GM12875 (cell line): ENCODE measurements at regions not wholly inside any gene's neighbourhood (a gene's known extent, or its start where the extent isn't known, plus 50 kb on each side); places are given as distances from the start of the nearest gene placed in this dataset.

Experiments used
- H3K4me3 ChIP-seq: one replicate; pipeline ENCODE4 v1.5.1; 2011; ENCODE audit warnings: low read depth, low read length, control low read depth
- TF ChIP-seq, protein P1 (sequence below): IDR thresholded peaks from 2 replicates; pipeline ENCODE4 v1.5.1; 2011; ENCODE audit warnings: low read depth, mild to moderate bottlenecking, control low read depth, inconsistent platforms, low read length, moderate library complexity, borderline replicate concordance; ENCODE audit not compliant: insufficient read depth

DNA sequence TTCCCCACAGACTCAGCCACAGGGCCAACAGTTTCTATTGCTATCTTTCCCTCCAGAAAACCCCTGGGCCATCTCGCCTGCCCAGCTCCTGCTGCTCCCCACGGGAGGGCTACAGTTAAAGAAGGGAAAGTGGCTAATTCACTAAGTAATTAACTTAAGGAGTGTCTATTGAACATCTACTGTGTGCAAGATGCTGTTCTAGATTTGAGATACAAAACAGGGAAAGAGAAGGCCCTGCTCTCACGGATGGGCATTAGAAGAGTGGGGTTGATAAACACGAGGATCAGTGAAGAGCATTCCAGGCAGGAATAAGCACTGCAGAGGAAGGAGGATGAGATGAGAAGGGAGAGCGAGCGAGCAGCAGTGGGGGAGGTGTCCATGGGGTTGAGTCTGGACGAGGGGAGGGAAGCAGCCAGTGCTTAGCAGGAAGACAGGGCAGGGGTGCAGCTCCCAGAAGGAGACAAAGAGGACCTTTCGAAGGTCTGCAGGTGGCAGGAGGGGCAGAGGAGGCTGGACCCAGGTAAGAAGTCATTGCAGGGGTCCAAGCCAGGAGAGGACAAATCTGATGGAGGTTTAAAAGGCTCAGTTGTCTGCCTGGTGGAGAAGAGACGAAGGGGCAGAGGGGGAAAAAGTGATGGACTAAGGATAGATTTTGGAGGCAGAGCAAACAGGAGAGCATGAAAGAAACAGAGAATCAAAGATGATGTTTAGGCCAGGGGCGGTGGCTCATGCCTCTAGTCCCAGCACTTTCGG lies 64.7 kb downstream of the KLF15 start:
- TF ChIP-seq, protein P1, sequence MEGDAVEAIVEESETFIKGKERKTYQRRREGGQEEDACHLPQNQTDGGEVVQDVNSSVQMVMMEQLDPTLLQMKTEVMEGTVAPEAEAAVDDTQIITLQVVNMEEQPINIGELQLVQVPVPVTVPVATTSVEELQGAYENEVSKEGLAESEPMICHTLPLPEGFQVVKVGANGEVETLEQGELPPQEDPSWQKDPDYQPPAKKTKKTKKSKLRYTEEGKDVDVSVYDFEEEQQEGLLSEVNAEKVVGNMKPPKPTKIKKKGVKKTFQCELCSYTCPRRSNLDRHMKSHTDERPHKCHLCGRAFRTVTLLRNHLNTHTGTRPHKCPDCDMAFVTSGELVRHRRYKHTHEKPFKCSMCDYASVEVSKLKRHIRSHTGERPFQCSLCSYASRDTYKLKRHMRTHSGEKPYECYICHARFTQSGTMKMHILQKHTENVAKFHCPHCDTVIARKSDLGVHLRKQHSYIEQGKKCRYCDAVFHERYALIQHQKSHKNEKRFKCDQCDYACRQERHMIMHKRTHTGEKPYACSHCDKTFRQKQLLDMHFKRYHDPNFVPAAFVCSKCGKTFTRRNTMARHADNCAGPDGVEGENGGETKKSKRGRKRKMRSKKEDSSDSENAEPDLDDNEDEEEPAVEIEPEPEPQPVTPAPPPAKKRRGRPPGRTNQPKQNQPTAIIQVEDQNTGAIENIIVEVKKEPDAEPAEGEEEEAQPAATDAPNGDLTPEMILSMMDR = no peak
- no peak overlapping the region for H3K4me3 ChIP-seq

DNA sequence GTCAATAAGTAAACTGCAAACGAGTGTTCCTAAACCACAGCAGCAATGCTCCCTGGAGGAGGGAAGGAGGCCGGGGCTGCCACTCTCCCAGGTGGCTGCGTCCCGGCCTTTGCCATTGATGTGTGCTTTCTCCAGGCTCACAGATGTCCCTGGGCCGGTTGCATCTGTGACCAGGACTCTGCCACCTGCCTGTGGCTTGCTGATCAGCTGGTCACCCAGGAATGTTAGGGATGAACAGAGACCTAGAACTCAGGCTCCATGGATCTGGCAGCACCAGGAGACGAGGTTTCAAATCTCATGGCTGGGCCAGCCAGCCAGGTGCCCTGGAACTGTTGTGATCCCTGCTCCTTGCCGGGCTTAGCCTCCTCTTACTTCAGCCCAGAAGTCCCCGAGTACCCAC lies 65.7 kb downstream of the KLF15 start:
- TF ChIP-seq, protein P1 = no peak
- no peak overlapping the region for H3K4me3 ChIP-seq

DNA sequence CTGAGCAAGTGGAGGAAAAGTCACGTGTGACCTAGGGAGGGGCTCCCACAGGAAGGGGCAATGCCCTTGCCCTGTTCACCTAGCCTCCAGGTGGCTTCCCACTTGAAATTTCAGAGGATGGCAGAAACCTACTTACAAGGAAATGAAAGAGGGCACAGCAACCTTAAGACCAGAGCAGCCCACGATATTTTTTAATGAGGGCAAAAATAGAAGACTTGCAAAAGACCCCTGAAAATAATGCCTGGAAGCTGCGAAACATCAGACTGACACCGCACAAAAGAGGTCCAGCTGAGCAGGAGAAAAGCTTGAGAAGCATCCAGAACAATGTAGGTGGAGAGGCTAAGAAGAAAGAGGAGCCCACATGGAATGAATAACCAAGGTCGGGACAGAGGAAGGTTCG lies 66.1 kb downstream of the KLF15 start:
- TF ChIP-seq, protein P1 = no peak
- no peak overlapping the region for H3K4me3 ChIP-seq

DNA sequence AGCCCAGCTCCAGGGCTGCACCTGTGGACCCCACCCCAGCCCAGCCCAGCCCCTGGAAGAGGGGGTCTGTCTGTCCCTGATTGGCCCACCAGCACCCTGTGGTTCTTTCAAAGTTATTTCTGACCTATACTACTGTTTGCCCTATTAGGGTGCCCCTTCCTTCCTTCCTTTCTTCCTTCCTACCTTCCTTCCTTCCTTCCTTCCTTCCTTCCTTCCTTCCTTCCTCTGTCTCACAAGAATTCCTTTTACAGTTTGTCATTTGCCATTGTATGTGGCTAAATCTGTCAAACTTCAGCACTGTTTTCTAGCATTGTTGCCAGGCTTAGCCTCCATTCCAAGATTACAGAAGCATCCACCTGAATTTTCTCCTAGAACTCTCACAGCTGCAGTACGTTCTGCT lies 66.9 kb downstream of the KLF15 start:
- TF ChIP-seq, protein P1 = no peak
- H3K4me3 ChIP-seq = no peak overlapping the region

DNA sequence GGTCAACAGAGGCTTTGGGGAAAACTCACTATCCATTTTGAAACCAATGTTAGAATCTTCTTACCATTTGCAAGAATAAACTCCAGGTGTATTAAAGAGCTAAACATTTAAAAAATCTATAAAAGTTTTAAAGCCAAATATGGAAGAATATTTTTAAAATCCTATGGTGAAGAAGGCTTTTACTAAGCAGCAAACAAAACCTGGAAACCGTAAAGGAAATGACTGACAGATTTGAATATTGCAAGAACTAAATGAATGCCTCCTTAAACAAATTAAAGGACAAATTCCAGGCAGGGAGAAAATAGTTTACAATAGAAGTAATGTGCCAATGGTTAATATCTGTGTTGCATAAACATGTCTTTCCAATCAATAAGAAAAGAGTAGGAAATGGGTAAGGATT lies 68.1 kb downstream of the KLF15 start:
- TF ChIP-seq, protein P1 = no peak

DNA sequence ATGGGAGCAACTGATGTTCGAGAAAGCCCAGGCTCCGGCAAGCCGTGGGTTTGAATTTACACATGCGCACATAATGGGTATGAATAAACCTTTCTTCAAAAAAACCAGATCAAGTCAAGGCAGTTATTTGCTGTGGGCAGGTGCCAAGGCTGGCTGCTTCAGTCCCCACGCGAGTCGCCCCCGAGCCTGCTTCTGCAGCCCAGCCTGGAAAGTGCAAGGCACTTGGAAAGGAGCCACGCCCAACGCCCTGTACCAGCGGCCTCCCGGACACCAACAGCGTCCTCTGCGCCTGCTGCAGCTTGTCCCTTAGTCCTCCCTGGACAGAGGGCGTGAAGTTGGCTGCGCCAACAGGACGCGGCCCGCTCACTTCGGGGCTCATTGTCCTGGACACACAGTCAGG lies 68.9 kb downstream of the KLF15 start:
- TF ChIP-seq, protein P1 = no peak
- H3K4me3 ChIP-seq = no peak overlapping the region

More for the DNA sequence above, 68.1 kb downstream of the KLF15 start:
- H3K4me3 ChIP-seq = no peak overlapping the region

DNA sequence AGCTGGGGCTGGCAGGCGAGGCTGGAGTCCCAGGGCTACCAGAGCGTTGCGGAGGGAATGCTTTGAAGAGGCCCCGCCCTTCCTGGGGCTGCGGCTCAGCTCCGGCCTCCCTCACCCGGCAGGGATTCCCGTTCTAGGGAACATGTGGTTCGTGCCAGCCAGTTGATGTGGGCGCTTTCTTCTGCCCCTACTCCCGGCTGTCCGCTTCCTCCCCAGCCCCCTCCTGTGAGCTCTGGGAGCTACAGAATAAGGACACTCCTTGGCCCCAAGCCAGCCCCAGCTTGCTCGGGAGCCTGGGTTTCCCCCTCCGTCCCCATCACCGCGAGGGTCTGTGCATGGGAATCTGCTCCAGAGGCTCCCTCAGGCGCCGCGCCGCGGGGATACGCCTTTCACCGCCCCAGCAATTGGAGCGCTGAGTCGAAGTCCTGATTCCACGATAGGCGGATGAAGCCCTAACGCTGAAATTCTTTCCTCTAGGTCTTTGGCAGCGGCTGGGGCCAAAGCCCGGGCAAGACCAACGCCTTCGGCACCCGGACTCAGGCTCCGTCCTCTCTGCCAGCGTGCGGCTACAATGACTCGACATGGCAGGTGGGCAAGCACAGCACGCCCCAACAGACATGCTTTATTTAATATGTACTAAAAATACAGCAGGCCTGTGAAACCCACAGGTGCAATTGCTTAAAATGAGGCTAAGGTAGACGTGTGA lies 69.5 kb downstream of the KLF15 start:
- TF ChIP-seq, protein P1 = no peak
- H3K4me3 ChIP-seq = no peak overlapping the region
